K562 (cell line): ENCODE measurements at regions not wholly inside any gene's neighbourhood (a gene's known extent, or its start where the extent isn't known, plus 50 kb on each side); places are given as distances from the start of the nearest gene placed in this dataset.

Source experiments
- ATAC-seq: fragments of 200-7000 bp; cut with Tn5 transposase; 3 replicates; pipeline ENCODE4 v1.9.1; 2020; ENCODE audit warnings: moderate library complexity
- BruUV-seq: library from RNA; stranded (reverse); fragments of 400-500 nt; replicated peaks from 2 replicates; lab custom pipeline; 2021; lab: Mats Ljungman, UMichigan
- CTCF ChIA-PET: fragments of 300-600 bp; formaldehyde crosslinking; extraction: SDS; loops from one replicate; lab custom pipeline; 2021; ENCODE audit warnings: low intra/inter-chr PET ratio; lab: Yijun Ruan, JAX
- POLR2A ChIA-PET: fragments of 300-600, 350-650 bp; sonication (Branson Sonifier 250); formaldehyde crosslinking; extraction: SDS; loops from one replicate; lab custom pipeline; 2021; ENCODE audit warnings: antibody characterized with exemption, inconsistent platforms; lab: Yijun Ruan, JAX
- DNase-seq, 4 experiments: peaks; one replicate each; pipeline versions ENCODE4 v3.0.0 to v3.0.0-alpha.2; 2011 to 2018; ENCODE audit warnings: low spot score in 3 of 4, mixed read lengths in 3 of 4; ENCODE audit errors: extremely low read depth in 1 of 4
- FAIRE-seq: peaks from 2 replicates; lab custom pipeline; 2011; peaks lifted over from hg19 to GRCh38; lab: Jason Lieb, UNC
- H2AFZ ChIP-seq: 2 replicates; pipeline ENCODE4 v1.6.0; 2011; ENCODE audit warnings: low read depth, low read length, control low read depth, inconsistent platforms
- H3K27ac ChIP-seq: fragments of 200-600 bp; 3 replicates; pipeline ENCODE4 v1.8.0; 2011; ENCODE audit warnings: low read depth, mild to moderate bottlenecking, control low read depth, inconsistent platforms, low read length, moderate library complexity, mixed read lengths; ENCODE audit errors: extremely low read depth
- H3K27me3 ChIP-seq, 2 experiments: fragments of 300-600 bp in 1 of 2; 2 replicates in 1 of 2; 3 replicates in 1 of 2; pipeline versions ENCODE4 v1.6.0 to v1.8.0; 2011; ENCODE audit warnings: inconsistent platforms in 2 of 2, low read length in 2 of 2, mild to moderate bottlenecking in 1 of 2, mixed read lengths in 1 of 2, moderate library complexity in 1 of 2; ENCODE audit not compliant: control insufficient read depth in 2 of 2, insufficient read depth in 2 of 2
- H3K36me3 ChIP-seq: fragments of 300-600 bp; 3 replicates; pipeline ENCODE4 v1.8.0; 2011; ENCODE audit warnings: mild to moderate bottlenecking, low read length, inconsistent platforms; ENCODE audit not compliant: control insufficient read depth, insufficient read depth
- H3K4me1 ChIP-seq, 2 experiments: fragments of 200-600 bp in 1 of 2; replicated peaks in 1 of 2; 2 replicates in 1 of 2; 3 replicates in 1 of 2; pipeline versions ENCODE4 v1.5.1 to v1.8.0; 2011; ENCODE audit warnings: inconsistent platforms in 2 of 2, low read length in 2 of 2, mild to moderate bottlenecking in 1 of 2, mixed read lengths in 1 of 2, moderate library complexity in 1 of 2; ENCODE audit not compliant: control insufficient read depth in 2 of 2, insufficient read depth in 2 of 2
- H3K4me2 ChIP-seq: 2 replicates; pipeline ENCODE4 v1.6.1; 2011; ENCODE audit warnings: low read length, control low read depth, inconsistent platforms, mixed read lengths; ENCODE audit not compliant: insufficient read depth
- H3K4me3 ChIP-seq: fragments of 200-600 bp; sonication (generic), shearing (Covaris generic); 2 replicates; pipeline ENCODE4 v1.5.1; 2016; ENCODE audit warnings: control low read depth, inconsistent platforms
- H3K79me2 ChIP-seq: fragments of 200-600 bp; 3 replicates; pipeline ENCODE4 v1.8.0; 2011; ENCODE audit warnings: low read length, inconsistent platforms; ENCODE audit not compliant: control insufficient read depth, insufficient read depth
- H3K9ac ChIP-seq, 2 experiments: 2 replicates each; pipeline versions ENCODE4 v1.6.0 to v1.6.1; 2011; ENCODE audit warnings: low read depth in 2 of 2, low read length in 2 of 2, control low read depth in 1 of 2, inconsistent platforms in 1 of 2, mild to moderate bottlenecking in 1 of 2, mixed read lengths in 1 of 2; ENCODE audit not compliant: insufficient read depth in 1 of 2
- H3K9me1 ChIP-seq: one replicate; pipeline ENCODE4 v1.6.0; 2011; ENCODE audit warnings: inconsistent platforms, mild to moderate bottlenecking, low read length, moderate library complexity; ENCODE audit not compliant: control insufficient read depth, insufficient read depth
- H3K9me3 ChIP-seq: replicated peaks from 2 replicates; pipeline ENCODE4 v1.5.1; 2011; ENCODE audit warnings: low read depth, low read length, inconsistent platforms; ENCODE audit not compliant: control insufficient read depth, insufficient read depth
- H4K20me1 ChIP-seq: replicated peaks from 2 replicates; pipeline ENCODE4 v1.6.1; 2011; ENCODE audit warnings: low read length, inconsistent platforms, mixed read lengths; ENCODE audit not compliant: control insufficient read depth, insufficient read depth
- ARNT ChIP-seq, 2 experiments: fragments of 450-650 bp; IDR thresholded peaks; 2 replicates each; pipeline ENCODE4 v1.6.1; 2016; ENCODE audit warnings: mild to moderate bottlenecking in 1 of 2
- CBX5 ChIP-seq: IDR thresholded peaks from 2 replicates; pipeline ENCODE4 v1.6.1; 2014; ENCODE audit warnings: low read depth, borderline replicate concordance
- CEBPG ChIP-seq, 3 experiments: fragments of 200-800 bp in 1 of 3; sonication (Bioruptor generic) in 1 of 3; sonication (generic) in 1 of 3; formaldehyde crosslinking in 1 of 3; IDR thresholded peaks in 2 of 3; conservative IDR thresholded peaks in 1 of 3; 2 replicates each; pipeline versions ENCODE4 v1.6.1 to v1.8.0; 2016 to 2022; ENCODE audit warnings: missing compliant biosample characterization in 2 of 3, missing genetic modification characterization in 2 of 3, mild to moderate bottlenecking in 1 of 3, missing genetic modification reagents in 1 of 3
- CEBPZ ChIP-seq: fragments of 150-350 bp; IDR thresholded peaks from 2 replicates; pipeline ENCODE4 v1.6.1; 2014; ENCODE audit warnings: low read depth, mild to moderate bottlenecking, low read length, borderline replicate concordance
- CREM ChIP-seq: IDR thresholded peaks from 2 replicates; pipeline ENCODE4 v1.6.1; 2014; ENCODE audit warnings: antibody characterized with exemption, low read depth
- FOXM1 ChIP-seq, 2 experiments: fragments of 450-650 bp in 1 of 2; sonication (generic) in 1 of 2; formaldehyde crosslinking in 1 of 2; IDR thresholded peaks; 2 replicates each; pipeline versions ENCODE4 v1.6.1 to v1.9.0; 2017 to 2022; ENCODE audit warnings: low read depth in 2 of 2, mild to moderate bottlenecking in 2 of 2, missing genetic modification reagents in 1 of 2, moderate library complexity in 1 of 2
- GABPB1 ChIP-seq: sonication (generic); formaldehyde crosslinking; IDR thresholded peaks from 2 replicates; pipeline ENCODE4 v1.8.0; 2022; ENCODE audit warnings: mild to moderate bottlenecking, missing genetic modification reagents
- HDAC1 ChIP-seq, 2 experiments: fragments of 450-650 bp; IDR thresholded peaks; 2 replicates each; pipeline ENCODE4 v1.6.1; 2016 to 2017; ENCODE audit warnings: inconsistent platforms in 1 of 2, mild to moderate bottlenecking in 1 of 2, moderate library complexity in 1 of 2
- HMG20B ChIP-seq: fragments of 250-450 bp; sonication (Bioruptor Pico); IDR thresholded peaks from 2 replicates; pipeline ENCODE4 v1.5.0; 2021; ENCODE audit warnings: mild to moderate bottlenecking
- KDM5B ChIP-seq: fragments of 200-600 bp; sonication (generic); IDR thresholded peaks from 2 replicates; pipeline ENCODE4 v1.6.1; 2012; ENCODE audit warnings: low read depth, mild to moderate bottlenecking, moderate library complexity, low read length, control low read depth, inconsistent platforms; ENCODE audit not compliant: insufficient replicate concordance
- NFATC3 ChIP-seq: fragments of 450-650 bp; IDR thresholded peaks from 2 replicates; pipeline ENCODE4 v1.6.1; 2017; ENCODE audit warnings: mild to moderate bottlenecking
- NFYB ChIP-seq: IDR thresholded peaks from 2 replicates; pipeline ENCODE4 v1.6.1; 2011; ENCODE audit warnings: mild to moderate bottlenecking, moderate library complexity; ENCODE audit not compliant: insufficient read length; ENCODE audit errors: extremely low read depth
- PKNOX1 ChIP-seq: fragments of 450-650 bp; IDR thresholded peaks from 2 replicates; pipeline ENCODE4 v1.6.1; 2016
- PML ChIP-seq: IDR thresholded peaks from 2 replicates; pipeline ENCODE4 v1.6.1; 2012; ENCODE audit warnings: low read length, inconsistent platforms
- POLR2AphosphoS2 ChIP-seq: IDR thresholded peaks from 2 replicates; pipeline ENCODE4 v1.6.1; 2012; ENCODE audit warnings: low read length, improper control_type of control experiment
- SOX6 ChIP-seq: fragments of 450-650 bp; IDR thresholded peaks from 2 replicates; pipeline ENCODE4 v1.6.1; 2014; ENCODE audit warnings: mild to moderate bottlenecking
- SRSF7 ChIP-seq: fragments of 200-400 bp; formaldehyde crosslinking; optimal IDR thresholded peaks from 2 replicates; pipeline ENCODE3; 2017; ENCODE audit warnings: mild to moderate bottlenecking, low read depth, low read length
- ZNF224 ChIP-seq: sonication (generic); formaldehyde crosslinking; IDR thresholded peaks from 2 replicates; pipeline ENCODE4 v1.8.0; 2022; ENCODE audit warnings: mild to moderate bottlenecking, missing genetic modification reagents
- WGBS: fragments of 100-300 bp; shearing (Covaris generic); methylation state at CpG from one replicate; pipeline ENCODE4 v1.1.6; 2016; ENCODE audit warnings: low coverage, mixed read lengths; ENCODE audit not compliant: insufficient coverage; ENCODE audit errors: missing lambda C conversion rate; 5-methylcytosine and 5-hydroxymethylcytosine counted together
- in situ Hi-C: fragments of 300-500 bp; cut with MboI; formaldehyde crosslinking; loops from 4 replicates; pipeline ENCODE4 v1.15.0; 2018; ENCODE audit warnings: inconsistent platforms, mixed read lengths
- intact Hi-C: fragments of 100-400 bp; cut with micrococcal nuclease; formaldehyde crosslinking; loops from 2 replicates; pipeline ENCODE4 v1.14.2; 2022

DNA sequence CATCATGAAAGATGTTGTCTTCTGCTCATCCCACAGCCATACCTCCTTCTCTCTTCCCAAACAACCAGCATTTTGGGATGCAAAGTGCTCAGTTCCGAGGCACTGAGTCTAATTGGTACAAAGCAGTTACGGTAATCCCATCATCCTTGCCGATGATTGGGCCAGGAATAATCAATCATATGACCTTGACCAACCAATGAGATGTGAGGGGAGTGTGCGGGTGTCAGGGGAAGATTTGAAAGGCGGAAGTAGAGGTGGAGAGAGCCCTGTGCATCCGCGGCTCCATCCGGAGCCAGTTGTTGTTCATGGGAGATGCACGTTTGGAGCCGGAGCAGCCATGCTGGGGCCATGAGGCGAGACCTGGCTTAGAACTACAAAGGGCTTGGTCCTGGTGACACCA lies 67.3 kb downstream of the SYNE3 start:
- CTCF ChIA-PET, result no interaction called here
- peak in 3 of 4 experiments; percentile 29 to 40 (median 31) for DNase-seq
- TF ChIP-seq ZNF224 (CRISPR knock-in tag) (no peak), CEBPZ (no peak), KDM5B (no peak), CBX5 (no peak), SRSF7 (no peak), HMG20B (no peak), PML (no peak), NFATC3 (no peak), NFYB (peak; percentile 70), GABPB1 (no peak), PKNOX1 (peak; percentile 48; the same call in 1 of the 2 replicates), CREM (no peak), CEBPG (CRISPR knock-in tag; IDR thresholded peaks at IDR 0.05) (no peak), CEBPG (tag; conservative IDR thresholded peaks at IDR 0.05 in 1 of 2, IDR thresholded peaks at IDR 0.05 in 1 of 2) (no peak), FOXM1 (IDR thresholded peaks at IDR 0.05; ENCODE audit: low read depth) (no peak), FOXM1 (CRISPR knock-in tag; IDR thresholded peaks at IDR 0.05; ENCODE audit: low read depth) (no peak), SOX6 (no peak), POLR2AphosphoS2 (no peak), HDAC1 (IDR thresholded peaks at IDR 0.05) (no peak), ARNT (IDR thresholded peaks at IDR 0.05) (no peak)

More for the DNA sequence above, 67.3 kb downstream of the SYNE3 start:
- Histone ChIP-seq H3K27me3 (peaks cover 0 to 8% of the 10 kb centered on the region in 2 experiments; a peak in 2 of 5 replicates), H3K4me3 (no peak overlapping the region), H4K20me1 (no peaks in the 10 kb centered on the region), H2AFZ (peak overlapping the region; percentile 58), H3K9ac (peak overlapping the region in 1 of 2 experiments; percentile 28; a peak in 1 of 4 replicates), H3K9me3 (no peaks in the 10 kb centered on the region), H3K4me1 (peaks cover 0 to 4% of the 10 kb centered on the region in 2 experiments; a peak in 1 of 5 replicates), H3K79me2 (no peaks in the 10 kb centered on the region), H3K27ac (no peak overlapping the region), H3K9me1 (no peaks in the 10 kb centered on the region), H3K36me3 (no peaks in the 10 kb centered on the region), H3K4me2 (no peak overlapping the region)
- FAIRE-seq (no peak), ATAC-seq (peak; percentile 69)
- POLR2A ChIA-PET, result no interaction called here
- 19% methylated on average over 2 of the region's 11 CpGs for WGBS
- intact Hi-C loops (no loop called here), in situ Hi-C loops (no loop called here)
- BruUV-seq, result no TSS peak
